T-cell (primary cell): ENCODE measurements at regions not wholly inside any gene's neighbourhood (a gene's known extent, or its start where the extent isn't known, plus 50 kb on each side); places are given as distances from the start of the nearest gene placed in this dataset.

Experiments used
- ATAC-seq, 4 experiments: fragments of 200-7000 bp in 3 of 4; fragments of 150-1000 bp in 1 of 4; cut with Tn5 transposase; replicated peaks in 1 of 4; 1 replicate in 3 of 4; 2 replicates in 1 of 4; pipeline ENCODE4 v1.10.0; 2021; ENCODE audit warnings: moderate library complexity in 3 of 4, mild to moderate bottlenecking in 2 of 4, moderate number of reproducible peaks in 1 of 4
- CTCF ChIA-PET, 2 donors: fragments of 300-600 bp; sonication (Branson Sonifier 250); formaldehyde crosslinking; loops; one replicate each; lab custom pipeline; 2022; ENCODE audit warnings: antibody characterized with exemption in 2 of 2; lab: Charles Lee
- POLR2A ChIA-PET, 2 donors: fragments of 300-600 bp; sonication (Branson Sonifier 250); formaldehyde crosslinking; loops; one replicate each; lab custom pipeline; 2022; ENCODE audit warnings: antibody characterized with exemption in 2 of 2; lab: Charles Lee
- DNase-seq, 35 experiments: peaks; one replicate each; pipeline versions ENCODE4 v3.0.0 to v3.0.0-alpha.2; 2013 to 2023
- H3K27ac ChIP-seq: one replicate; pipeline ENCODE4 v1.5.1; 2013; ENCODE audit warnings: low read length
- H3K27me3 ChIP-seq, 2 experiments: replicated peaks in 1 of 2; 1 replicate in 1 of 2; 2 replicates in 1 of 2; pipeline versions ENCODE4 v1.6.1 to v1.7.0; 2013; ENCODE audit warnings: low read length in 1 of 2, mixed read lengths in 1 of 2; ENCODE audit not compliant: control insufficient read depth in 2 of 2, insufficient read depth in 2 of 2; ENCODE audit errors: extremely low read depth in 1 of 2
- H3K36me3 ChIP-seq, 2 donors: 1 replicate in 1 of 2; 2 replicates in 1 of 2; pipeline versions ENCODE4 v1.6.1 to v1.7.0; 2013; ENCODE audit warnings: low read length in 1 of 2; ENCODE audit not compliant: control insufficient read depth in 2 of 2, insufficient read depth in 1 of 2; ENCODE audit errors: extremely low read depth in 1 of 2
- H3K4me1 ChIP-seq, 2 experiments: 1 replicate in 1 of 2; 2 replicates in 1 of 2; pipeline versions ENCODE4 v1.6.1 to v1.7.0; 2013; ENCODE audit warnings: low read length in 2 of 2, mixed read lengths in 1 of 2; ENCODE audit not compliant: insufficient read depth in 2 of 2, control insufficient read depth in 1 of 2; ENCODE audit errors: extremely low read depth in 1 of 2
- H3K4me3 ChIP-seq, 2 donors: 1 replicate in 1 of 2; 2 replicates in 1 of 2; pipeline versions ENCODE4 v1.5.1 to v1.7.0; 2013; ENCODE audit warnings: mild to moderate bottlenecking in 2 of 2, low read length in 1 of 2, moderate library complexity in 1 of 2; ENCODE audit not compliant: control insufficient read depth in 1 of 2; ENCODE audit errors: extremely low read depth in 1 of 2
- H3K9me3 ChIP-seq: 2 replicates; pipeline ENCODE4 v1.7.0; 2013
- H3K27ac Mint-ChIP-seq, 2 donors: one replicate each; pipeline ENCODE4 v1.8.0; 2020 to 2021; ENCODE audit warnings: mild to moderate bottlenecking in 2 of 2, mixed read lengths in 2 of 2
- H3K27me3 Mint-ChIP-seq, 2 donors: one replicate each; pipeline ENCODE4 v1.8.0; 2021 to 2022; ENCODE audit warnings: mixed read lengths in 2 of 2
- H3K36me3 Mint-ChIP-seq: one replicate; pipeline ENCODE4 v1.8.0; 2021; ENCODE audit warnings: mixed read lengths
- H3K4me1 Mint-ChIP-seq, 3 donors: one replicate each; pipeline ENCODE4 v1.8.0; 2020 to 2022; ENCODE audit warnings: mixed read lengths in 3 of 3, mild to moderate bottlenecking in 1 of 3
- H3K4me3 Mint-ChIP-seq, 3 donors: one replicate each; pipeline ENCODE4 v1.8.0; 2020 to 2022; ENCODE audit warnings: mild to moderate bottlenecking in 3 of 3, mixed read lengths in 3 of 3, moderate library complexity in 3 of 3
- H3K9me3 Mint-ChIP-seq, 3 donors: one replicate each; pipeline ENCODE4 v1.8.0; 2020 to 2022; ENCODE audit warnings: mixed read lengths in 3 of 3
- WGBS: methylation state at CpG from one replicate; pipeline ENCODE4 v1.1.5; 2013; ENCODE audit warnings: missing lambda C conversion rate; ENCODE audit not compliant: insufficient coverage; 5-methylcytosine and 5-hydroxymethylcytosine counted together

GRCh38 chr16:8292271-8292670 lies 298.0 kb downstream of the TMEM114 start:
- H3K27me3 ChIP-seq = no peaks in the 10 kb centered on the region
- peaks cover 0 to 3% of the 10 kb centered on the region in 2 donors for H3K27me3 Mint-ChIP-seq

GRCh38 chr16:8286348-8286747 lies 304.0 kb downstream of the TMEM114 start:
- ChIA-PET POLR2A (no interaction called here), CTCF (no interaction called here)
- Histone ChIP-seq H3K27me3 (no peaks in the 10 kb centered on the region), H3K36me3 (no peaks in the 10 kb centered on the region), H3K27ac (no peak overlapping the region), H3K4me3 (no peak overlapping the region), H3K4me1 (no peaks in the 10 kb centered on the region), H3K9me3 (no peaks in the 10 kb centered on the region)
- H3K27ac Mint-ChIP-seq = no peak overlapping the region
- no peak overlapping the region for H3K4me3 Mint-ChIP-seq
- peaks cover 0 to 3% of the 10 kb centered on the region in 2 donors for H3K27me3 Mint-ChIP-seq
- H3K36me3 Mint-ChIP-seq = no peaks in the 10 kb centered on the region
- ATAC-seq (no peak), DNase-seq (no peak)
- 85% methylated on average over 1 of the region's 2 CpGs for WGBS
- no peaks in the 10 kb centered on the region for H3K4me1 Mint-ChIP-seq
- H3K9me3 Mint-ChIP-seq = peaks cover 4 to 12% (median 6%) of the 10 kb centered on the region in 3 donors

More at GRCh38 chr16:8292271-8292670, 298.0 kb downstream of the TMEM114 start:
- H3K4me1 Mint-ChIP-seq = no peaks in the 10 kb centered on the region
- peaks cover 6 to 12% (median 8%) of the 10 kb centered on the region in 3 donors for H3K9me3 Mint-ChIP-seq
- no peak for DNase-seq
- 83% methylated on average over 3 of the region's 6 CpGs for WGBS
- no peak overlapping the region for H3K27ac ChIP-seq
- H3K4me3 Mint-ChIP-seq = no peak overlapping the region
- H3K36me3 Mint-ChIP-seq = no peaks in the 10 kb centered on the region
- CTCF ChIA-PET = no interaction called here
- H3K4me3 ChIP-seq = no peak overlapping the region
- no peaks in the 10 kb centered on the region for H3K4me1 ChIP-seq
- no peaks in the 10 kb centered on the region for H3K36me3 ChIP-seq
- POLR2A ChIA-PET = interaction anchor here in 1 of 2 donors (0.6 kb wide), 1 partner anchor 14 kb away, joined by 3 read pairs; no protein-coding TSS in a partner anchor
- no peak overlapping the region for H3K27ac Mint-ChIP-seq
- ATAC-seq = no peak
- no peaks in the 10 kb centered on the region for H3K9me3 ChIP-seq

GRCh38 chr16:8283195-8283594 lies 307.1 kb downstream of the TMEM114 start:
- ATAC-seq = no peak
- Histone ChIP-seq H3K36me3 (no peaks in the 10 kb centered on the region), H3K27me3 (no peaks in the 10 kb centered on the region), H3K27ac (no peak overlapping the region), H3K9me3 (no peaks in the 10 kb centered on the region), H3K4me3 (no peak overlapping the region), H3K4me1 (no peaks in the 10 kb centered on the region)
- H3K4me1 Mint-ChIP-seq = no peaks in the 10 kb centered on the region
- WGBS = 81% methylated on average over 3 of the region's 4 CpGs
- H3K36me3 Mint-ChIP-seq = no peaks in the 10 kb centered on the region
- H3K27ac Mint-ChIP-seq = no peak overlapping the region
- H3K4me3 Mint-ChIP-seq = no peak overlapping the region
- ChIA-PET CTCF (no interaction called here), POLR2A (no interaction called here)
- DNase-seq = no peak
- peaks cover 4 to 12% (median 4%) of the 10 kb centered on the region in 3 donors for H3K9me3 Mint-ChIP-seq
- no peaks in the 10 kb centered on the region for H3K27me3 Mint-ChIP-seq

GRCh38 chr16:8278031-8278580 lies 312.2 kb downstream of the TMEM114 start:
- Histone ChIP-seq H3K27ac (no peak overlapping the region), H3K36me3 (no peaks in the 10 kb centered on the region), H3K9me3 (no peaks in the 10 kb centered on the region), H3K4me3 (no peak overlapping the region), H3K27me3 (no peaks in the 10 kb centered on the region), H3K4me1 (no peaks in the 10 kb centered on the region)
- no peaks in the 10 kb centered on the region for H3K36me3 Mint-ChIP-seq
- DNase-seq (no peak), ATAC-seq (no peak)
- H3K27ac Mint-ChIP-seq = no peak overlapping the region
- WGBS = no CpG with 5 or more reads among the region's 3 CpGs
- CTCF ChIA-PET = no interaction called here
- H3K27me3 Mint-ChIP-seq = no peaks in the 10 kb centered on the region
- POLR2A ChIA-PET = no interaction called here
- H3K4me1 Mint-ChIP-seq = no peaks in the 10 kb centered on the region
- peaks cover 2 to 12% (median 9%) of the 10 kb centered on the region in 3 donors for H3K9me3 Mint-ChIP-seq
- H3K4me3 Mint-ChIP-seq = no peak overlapping the region

- ATAC-seq (no peak), DNase-seq (no peak)
- H3K9me3 ChIP-seq = no peaks in the 10 kb centered on the region
- H3K27me3 Mint-ChIP-seq = no peaks in the 10 kb centered on the region
- no peaks in the 10 kb centered on the region for H3K36me3 ChIP-seq
- H3K9me3 Mint-ChIP-seq = peaks cover 14 to 22% (median 17%) of the 10 kb centered on the region in 3 donors
- no CpG with 5 or more reads among the region's 3 CpGs for WGBS
- no peaks in the 10 kb centered on the region for H3K4me1 Mint-ChIP-seq
- H3K27ac ChIP-seq = no peak overlapping the region
- H3K4me1 ChIP-seq = no peaks in the 10 kb centered on the region
- ChIA-PET CTCF (no interaction called here), POLR2A (no interaction called here)
- no peak overlapping the region for H3K4me3 Mint-ChIP-seq
- H3K4me3 ChIP-seq = no peak overlapping the region
- H3K27ac Mint-ChIP-seq = no peak overlapping the region
- H3K27me3 ChIP-seq = no peaks in the 10 kb centered on the region
- H3K36me3 Mint-ChIP-seq = no peaks in the 10 kb centered on the region
These were observed 319.0 kb downstream of the TMEM114 start for GRCh38 chr16:8271344-8271743.

- Mint-ChIP-seq H3K36me3 (no peaks in the 10 kb centered on the region), H3K4me3 (no peak overlapping the region), H3K27me3 (no peaks in the 10 kb centered on the region), H3K27ac (no peak overlapping the region), H3K9me3 (peaks cover 9 to 18% (median 11%) of the 10 kb centered on the region in 3 donors), H3K4me1 (no peaks in the 10 kb centered on the region)
- no peaks in the 10 kb centered on the region for H3K9me3 ChIP-seq
- CTCF ChIA-PET = no interaction called here
- no peaks in the 10 kb centered on the region for H3K4me1 ChIP-seq
- 93% methylated on average over 3 of the region's 4 CpGs for WGBS
- H3K4me3 ChIP-seq = no peak overlapping the region
- H3K27ac ChIP-seq = no peak overlapping the region
- no peak for DNase-seq
- no peak for ATAC-seq
- no peaks in the 10 kb centered on the region for H3K27me3 ChIP-seq
- POLR2A ChIA-PET = no interaction called here
- H3K36me3 ChIP-seq = no peaks in the 10 kb centered on the region
These were observed 328.0 kb downstream of the TMEM114 start for GRCh38 chr16:8262299-8262698.

GRCh38 chr16:8260140-8260539 lies 330.2 kb downstream of the TMEM114 start:
- Mint-ChIP-seq H3K9me3 (peaks cover 9 to 14% (median 13%) of the 10 kb centered on the region in 3 donors), H3K27me3 (no peaks in the 10 kb centered on the region), H3K27ac (no peak overlapping the region), H3K4me3 (no peak overlapping the region), H3K4me1 (no peaks in the 10 kb centered on the region), H3K36me3 (no peaks in the 10 kb centered on the region)
- 52% methylated on average over 2 of the region's 3 CpGs for WGBS
- H3K4me3 ChIP-seq = no peak overlapping the region
- no peak overlapping the region for H3K27ac ChIP-seq
- DNase-seq = no peak
- no peaks in the 10 kb centered on the region for H3K36me3 ChIP-seq
- no peaks in the 10 kb centered on the region for H3K9me3 ChIP-seq
- no peak for ATAC-seq
- POLR2A ChIA-PET = no interaction called here
- H3K4me1 ChIP-seq = no peaks in the 10 kb centered on the region
- CTCF ChIA-PET = no interaction called here
- no peaks in the 10 kb centered on the region for H3K27me3 ChIP-seq
